Fibroblast of lung (primary cell): ENCODE measurements at regions not wholly inside any gene's neighbourhood (a gene's known extent, or its start where the extent isn't known, plus 50 kb on each side); places are given as distances from the start of the nearest gene placed in this dataset.

Source experiments
- DNase-seq, 2 donors: peaks; one replicate each; pipeline versions ENCODE4 v3.0.0 to v3.0.0-alpha.2; 2010; ENCODE audit warnings: low read depth in 2 of 2
- H2AFZ ChIP-seq: 2 replicates; pipeline ENCODE4 v1.5.1; 2012; ENCODE audit warnings: low read length, control low read depth, inconsistent platforms
- H3K27ac ChIP-seq: 2 replicates; pipeline ENCODE4 v1.5.1; 2011; ENCODE audit warnings: low read length, control low read depth; ENCODE audit not compliant: insufficient read depth
- H3K27me3 ChIP-seq: 2 replicates; pipeline ENCODE4 v1.5.1; 2011; ENCODE audit warnings: mild to moderate bottlenecking, low read length; ENCODE audit not compliant: control insufficient read depth, insufficient read depth
- H3K36me3 ChIP-seq: 2 replicates; pipeline ENCODE4 v1.5.1; 2011; ENCODE audit warnings: low read length; ENCODE audit not compliant: control insufficient read depth, insufficient read depth
- H3K4me1 ChIP-seq: 2 replicates; pipeline ENCODE4 v1.5.1; 2011; ENCODE audit warnings: low read length; ENCODE audit not compliant: control insufficient read depth, insufficient read depth; ENCODE audit errors: extremely low read depth
- H3K4me2 ChIP-seq: 2 replicates; pipeline ENCODE4 v1.5.1; 2011; ENCODE audit warnings: low read length, control low read depth; ENCODE audit not compliant: insufficient read depth; ENCODE audit errors: extremely low read depth
- H3K4me3 ChIP-seq, 4 experiments: fragments of 200-600 bp in 1 of 4; sonication (generic) in 1 of 4; replicated peaks in 1 of 4; 2 replicates each; pipeline ENCODE4 v1.5.1; 2011 to 2016; ENCODE audit warnings: low read length in 4 of 4, low read depth in 3 of 4, mild to moderate bottlenecking in 3 of 4, control low read depth in 2 of 4, inconsistent platforms in 1 of 4, mixed read lengths in 1 of 4; ENCODE audit not compliant: insufficient read depth in 1 of 4; ENCODE audit errors: control extremely low read depth in 1 of 4
- H3K79me2 ChIP-seq: 2 replicates; pipeline ENCODE4 v1.5.1; 2012; ENCODE audit warnings: mild to moderate bottlenecking, low read length, inconsistent platforms; ENCODE audit not compliant: control insufficient read depth, insufficient read depth
- H3K9ac ChIP-seq: 2 replicates; pipeline ENCODE4 v1.5.1; 2011; ENCODE audit warnings: mild to moderate bottlenecking, low read length, control low read depth; ENCODE audit not compliant: insufficient read depth
- H3K9me3 ChIP-seq: 2 replicates; pipeline ENCODE4 v1.5.1; 2012; ENCODE audit warnings: low read depth, low read length; ENCODE audit not compliant: control insufficient read depth, insufficient read depth
- H4K20me1 ChIP-seq: 2 replicates; pipeline ENCODE4 v1.5.1; 2011; ENCODE audit warnings: low read length; ENCODE audit not compliant: control insufficient read depth, insufficient read depth; ENCODE audit errors: extremely low read depth
- EZH2 ChIP-seq: IDR thresholded peaks from 2 replicates; pipeline ENCODE4 v1.5.1; 2012; ENCODE audit warnings: low read length, control low read depth, mild to moderate bottlenecking; ENCODE audit errors: missing control alignments
- TF ChIP-seq, protein P1 (sequence below), 2 donors: IDR thresholded peaks in 1 of 2; conservative IDR thresholded peaks in 1 of 2; 1 replicate in 1 of 2; 2 replicates in 1 of 2; pipeline ENCODE4 v1.5.1; 2011 to 2012; ENCODE audit warnings: low read length in 2 of 2, control low read depth in 1 of 2, inconsistent platforms in 1 of 2, low read depth in 1 of 2, mild to moderate bottlenecking in 1 of 2

DNA sequence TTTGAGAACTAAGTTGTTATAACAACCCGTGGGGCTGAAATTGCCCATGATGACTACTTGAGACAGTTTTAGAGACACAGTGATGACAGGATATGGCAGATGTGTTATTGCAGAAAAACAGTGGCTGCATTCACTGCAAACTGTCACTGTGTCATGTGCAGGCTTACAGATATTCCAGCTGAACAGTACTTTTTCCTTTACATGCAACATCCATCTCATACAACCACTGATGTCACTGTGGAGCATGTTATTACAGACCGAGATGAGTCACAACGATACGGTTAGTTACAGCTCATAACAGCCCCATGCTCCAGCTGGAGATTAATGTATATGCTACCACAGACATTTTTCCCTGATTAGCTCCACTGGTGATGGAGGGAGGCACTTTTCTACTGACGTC is 207.4 kb downstream of the TMA16 start:
- no peaks in the 10 kb centered on the region for H3K9me3 ChIP-seq
- H3K4me2 ChIP-seq: peak overlapping the region; percentile 7
- peak; percentile 81 to 93 for DNase-seq
- H3K27ac ChIP-seq: peak overlapping the region; percentile 4
- H3K36me3 ChIP-seq: no peaks in the 10 kb centered on the region
- H3K27me3 ChIP-seq: no peaks in the 10 kb centered on the region
- H3K79me2 ChIP-seq: no peaks in the 10 kb centered on the region
- TF ChIP-seq, protein P1, sequence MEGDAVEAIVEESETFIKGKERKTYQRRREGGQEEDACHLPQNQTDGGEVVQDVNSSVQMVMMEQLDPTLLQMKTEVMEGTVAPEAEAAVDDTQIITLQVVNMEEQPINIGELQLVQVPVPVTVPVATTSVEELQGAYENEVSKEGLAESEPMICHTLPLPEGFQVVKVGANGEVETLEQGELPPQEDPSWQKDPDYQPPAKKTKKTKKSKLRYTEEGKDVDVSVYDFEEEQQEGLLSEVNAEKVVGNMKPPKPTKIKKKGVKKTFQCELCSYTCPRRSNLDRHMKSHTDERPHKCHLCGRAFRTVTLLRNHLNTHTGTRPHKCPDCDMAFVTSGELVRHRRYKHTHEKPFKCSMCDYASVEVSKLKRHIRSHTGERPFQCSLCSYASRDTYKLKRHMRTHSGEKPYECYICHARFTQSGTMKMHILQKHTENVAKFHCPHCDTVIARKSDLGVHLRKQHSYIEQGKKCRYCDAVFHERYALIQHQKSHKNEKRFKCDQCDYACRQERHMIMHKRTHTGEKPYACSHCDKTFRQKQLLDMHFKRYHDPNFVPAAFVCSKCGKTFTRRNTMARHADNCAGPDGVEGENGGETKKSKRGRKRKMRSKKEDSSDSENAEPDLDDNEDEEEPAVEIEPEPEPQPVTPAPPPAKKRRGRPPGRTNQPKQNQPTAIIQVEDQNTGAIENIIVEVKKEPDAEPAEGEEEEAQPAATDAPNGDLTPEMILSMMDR (conservative IDR thresholded peaks at IDR 0.05 in 1 of 2, IDR thresholded peaks at IDR 0.05 in 1 of 2; ENCODE audit: low read depth in 1 of 2, low read length in 2 of 2): no peak
- no peak for TF ChIP-seq EZH2
- peaks cover 3% of the 10 kb centered on the region for H3K4me1 ChIP-seq
- no peak overlapping the region for H3K9ac ChIP-seq
- H2AFZ ChIP-seq: no peak overlapping the region
- H3K4me3 ChIP-seq: no peak overlapping the region
- no peaks in the 10 kb centered on the region for H4K20me1 ChIP-seq

DNA sequence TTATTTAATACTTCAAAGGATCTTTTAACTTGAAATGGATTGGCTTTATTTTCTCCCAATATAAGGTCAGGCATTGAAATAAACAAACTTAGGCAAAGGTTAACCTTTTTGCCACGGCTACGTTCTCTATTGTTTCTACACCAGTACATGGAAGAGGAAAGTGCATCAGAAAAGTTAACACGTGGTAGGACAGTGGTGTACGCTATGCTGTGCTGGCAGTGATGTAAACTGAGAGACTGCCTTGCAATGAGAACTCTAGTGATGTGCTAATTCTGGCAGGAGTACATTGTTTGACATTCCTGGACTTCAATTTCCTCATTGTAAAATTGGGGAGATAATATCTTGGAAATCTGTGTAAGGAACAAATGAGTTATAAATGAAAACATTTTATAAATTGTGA is 208.2 kb downstream of the TMA16 start:
- peaks cover 3% of the 10 kb centered on the region for H3K4me1 ChIP-seq
- H3K27ac ChIP-seq: no peak overlapping the region
- no peak overlapping the region for H3K9ac ChIP-seq
- no peak overlapping the region for H2AFZ ChIP-seq
- H3K4me3 ChIP-seq: no peak overlapping the region
- H4K20me1 ChIP-seq: no peaks in the 10 kb centered on the region
- TF ChIP-seq EZH2: no peak
- TF ChIP-seq, protein P1 (conservative IDR thresholded peaks at IDR 0.05 in 1 of 2, IDR thresholded peaks at IDR 0.05 in 1 of 2; ENCODE audit: low read depth in 1 of 2, low read length in 2 of 2): no peak
- no peaks in the 10 kb centered on the region for H3K9me3 ChIP-seq
- H3K79me2 ChIP-seq: no peaks in the 10 kb centered on the region
- H3K27me3 ChIP-seq: no peaks in the 10 kb centered on the region
- H3K36me3 ChIP-seq: no peaks in the 10 kb centered on the region
- H3K4me2 ChIP-seq: no peak overlapping the region
- DNase-seq: peak in 1 of 2 donors; percentile 83

GRCh38 chr4:163703251-163703650 is 208.8 kb downstream of the TMA16 start:
- Histone ChIP-seq H3K9me3 (no peaks in the 10 kb centered on the region), H3K79me2 (no peaks in the 10 kb centered on the region), H3K27ac (no peak overlapping the region), H3K4me1 (peaks cover 3% of the 10 kb centered on the region), H2AFZ (no peak overlapping the region), H3K27me3 (no peaks in the 10 kb centered on the region), H3K4me2 (no peak overlapping the region), H3K9ac (no peak overlapping the region), H3K36me3 (no peaks in the 10 kb centered on the region), H4K20me1 (no peaks in the 10 kb centered on the region), H3K4me3 (no peak overlapping the region)
- TF ChIP-seq EZH2: no peak
- TF ChIP-seq, protein P1 (conservative IDR thresholded peaks at IDR 0.05 in 1 of 2, IDR thresholded peaks at IDR 0.05 in 1 of 2; ENCODE audit: low read depth in 1 of 2, low read length in 2 of 2): no peak
- no peak for DNase-seq
